ENCODE measurements at regions not wholly inside any gene's neighbourhood (a gene's known extent, or its start where the extent isn't known, plus 50 kb on each side); places are given as distances from the start of the nearest gene placed in this dataset.

DNA sequence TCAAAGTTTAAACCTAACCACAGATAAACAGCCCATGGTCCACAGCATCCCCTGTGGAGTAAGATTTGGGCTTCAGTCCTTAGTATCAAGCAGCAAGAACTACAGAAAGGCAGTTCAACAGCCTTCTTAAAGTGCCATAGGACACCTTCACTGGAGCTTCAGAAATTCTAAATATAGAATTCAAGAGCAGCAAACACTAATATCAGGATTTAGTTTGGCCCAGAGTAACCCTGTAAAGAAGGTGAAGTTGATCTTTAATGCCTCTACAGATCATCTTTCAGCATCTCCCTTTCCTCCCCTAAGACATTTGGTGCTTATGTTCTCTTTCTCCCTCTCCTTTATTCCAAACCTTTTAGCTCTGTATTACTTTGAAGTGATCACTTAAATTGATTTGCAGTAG is 59.5 kb upstream of the ARHGAP5 start:
- Histone ChIP-seq H3K9me3 (ENCODE audit: control insufficient read depth, low read length) (no peaks in the 10 kb centered on the region), H3K27me3 (ENCODE audit: control insufficient read depth, insufficient read depth, low read length, poor library complexity, severe bottlenecking) (no peaks in the 10 kb centered on the region), H3K4me1 (ENCODE audit: control insufficient read depth, insufficient read depth, low read length) (no peaks in the 10 kb centered on the region), H3K27ac (ENCODE audit: insufficient read depth, low read depth, low read length, poor library complexity, severe bottlenecking) (no peak overlapping the region), H3K36me3 (ENCODE audit: control insufficient read depth, insufficient read depth, low read length) (no peaks in the 10 kb centered on the region), H3K4me3 (ENCODE audit: insufficient read depth, low read depth, low read length) (no peak overlapping the region)

DNA sequence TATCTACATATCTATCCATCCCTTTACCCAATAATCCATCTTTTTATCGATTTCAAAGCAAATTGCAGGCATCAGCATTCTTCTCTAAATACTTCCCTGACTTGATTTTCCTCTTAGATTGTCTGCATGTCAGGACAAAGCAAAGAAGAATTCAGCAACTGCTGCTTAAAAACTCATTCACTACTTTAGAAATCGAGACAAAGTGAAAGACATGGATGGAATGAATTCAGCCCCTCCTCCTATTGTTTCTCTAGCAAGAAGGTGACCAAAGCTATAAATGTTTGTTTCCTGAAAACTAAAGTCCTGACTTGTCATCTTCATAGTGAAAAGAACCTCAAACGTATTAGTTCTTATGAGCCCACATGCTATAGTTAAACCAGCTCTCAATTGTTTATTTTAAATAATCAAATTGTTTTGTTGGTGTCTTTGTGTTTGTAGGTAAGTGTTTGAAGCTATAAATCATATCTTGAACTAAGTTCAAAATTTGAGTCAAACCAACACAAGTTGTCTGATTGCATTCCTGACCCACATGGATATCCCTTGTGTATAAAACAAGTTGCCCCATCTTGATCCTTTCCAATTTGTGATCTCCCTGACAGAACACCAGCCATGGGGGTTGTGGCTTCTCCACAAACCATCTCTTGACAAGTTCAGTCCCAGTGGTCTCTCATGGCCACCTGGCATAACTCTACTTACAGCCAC is 58.6 kb upstream of the ARHGAP5 start:
- H3K9me3 ChIP-seq (ENCODE audit: control insufficient read depth, low read length), result no peaks in the 10 kb centered on the region
- no peak overlapping the region for H3K4me3 ChIP-seq (ENCODE audit: insufficient read depth, low read depth, low read length)
- no peak overlapping the region for H3K27ac ChIP-seq (ENCODE audit: insufficient read depth, low read depth, low read length, poor library complexity, severe bottlenecking)
- 58 to 84% methylated on average over 2 to 3 of the region's 3 CpGs for WGBS, 2 experiments
- no peaks in the 10 kb centered on the region for H3K4me1 ChIP-seq (ENCODE audit: control insufficient read depth, insufficient read depth, low read length)
- no peaks in the 10 kb centered on the region for H3K27me3 ChIP-seq (ENCODE audit: control insufficient read depth, insufficient read depth, low read length, poor library complexity, severe bottlenecking)
- H3K36me3 ChIP-seq (ENCODE audit: control insufficient read depth, insufficient read depth, low read length), result no peaks in the 10 kb centered on the region

DNA sequence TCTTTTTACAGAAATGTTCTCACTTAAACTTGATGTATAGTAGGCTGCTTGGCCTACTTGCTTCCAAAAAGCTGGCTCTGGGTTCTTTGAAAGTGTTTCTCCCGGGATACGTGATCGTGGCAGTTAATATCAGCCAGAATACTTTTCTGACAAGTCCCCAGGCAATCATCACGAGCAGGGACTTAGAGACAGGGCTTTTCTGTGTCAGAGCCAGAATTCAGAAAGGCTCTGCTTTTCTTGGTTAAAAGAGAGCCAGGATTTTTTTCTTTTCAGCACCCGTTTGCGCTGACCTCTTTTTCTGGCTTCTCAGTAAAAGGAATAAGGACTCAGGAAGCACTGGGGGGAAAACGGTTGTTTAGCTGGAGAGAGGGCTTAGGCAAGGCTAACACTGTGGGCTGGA is 57.8 kb upstream of the ARHGAP5 start:
- no peak overlapping the region for H3K4me3 ChIP-seq (ENCODE audit: insufficient read depth, low read depth, low read length)
- H3K27ac ChIP-seq (ENCODE audit: insufficient read depth, low read depth, low read length, poor library complexity, severe bottlenecking), result no peak overlapping the region
- H3K4me1 ChIP-seq (ENCODE audit: control insufficient read depth, insufficient read depth, low read length), result no peaks in the 10 kb centered on the region
- WGBS, 2 experiments, result 79 to 82% methylated on average over 7 of the region's 7 CpGs
- H3K27me3 ChIP-seq (ENCODE audit: control insufficient read depth, insufficient read depth, low read length, poor library complexity, severe bottlenecking), result no peaks in the 10 kb centered on the region
- no peaks in the 10 kb centered on the region for H3K36me3 ChIP-seq (ENCODE audit: control insufficient read depth, insufficient read depth, low read length)
- no peaks in the 10 kb centered on the region for H3K9me3 ChIP-seq (ENCODE audit: control insufficient read depth, low read length)

- Histone ChIP-seq H3K4me3 (ENCODE audit: insufficient read depth, low read depth, low read length) (no peak overlapping the region), H3K27ac (ENCODE audit: insufficient read depth, low read depth, low read length, poor library complexity, severe bottlenecking) (no peak overlapping the region), H3K27me3 (ENCODE audit: control insufficient read depth, insufficient read depth, low read length, poor library complexity, severe bottlenecking) (no peaks in the 10 kb centered on the region), H3K4me1 (ENCODE audit: control insufficient read depth, insufficient read depth, low read length) (no peaks in the 10 kb centered on the region), H3K36me3 (ENCODE audit: control insufficient read depth, insufficient read depth, low read length) (no peaks in the 10 kb centered on the region), H3K9me3 (ENCODE audit: control insufficient read depth, low read length) (no peaks in the 10 kb centered on the region)
- 94 to 96% methylated on average over 4 of the region's 4 CpGs for WGBS, 2 experiments
Measured at GRCh38 chr14:32020882-32021281, 56.2 kb upstream of the ARHGAP5 start.

DNA sequence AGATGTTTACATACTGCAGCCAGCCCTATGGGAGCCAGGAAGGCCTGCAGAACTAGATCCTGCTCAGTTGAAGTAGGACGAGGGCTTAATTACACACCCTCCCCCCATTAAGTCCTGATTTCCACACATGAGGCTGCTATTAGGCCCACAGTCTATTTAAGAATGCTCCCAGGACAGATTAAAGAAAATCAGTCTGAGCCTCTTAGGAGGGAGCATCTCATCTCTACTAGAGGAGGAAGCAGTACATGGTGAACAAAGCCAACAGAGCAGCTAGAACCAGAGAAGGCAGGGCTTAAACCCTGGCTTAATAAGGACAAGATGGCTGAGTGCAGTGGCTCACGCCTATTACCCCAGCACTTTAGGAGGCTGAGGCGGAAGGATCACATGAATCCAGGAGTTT is 55.8 kb upstream of the ARHGAP5 start:
- no peak overlapping the region for H3K27ac ChIP-seq (ENCODE audit: insufficient read depth, low read depth, low read length, poor library complexity, severe bottlenecking)

DNA sequence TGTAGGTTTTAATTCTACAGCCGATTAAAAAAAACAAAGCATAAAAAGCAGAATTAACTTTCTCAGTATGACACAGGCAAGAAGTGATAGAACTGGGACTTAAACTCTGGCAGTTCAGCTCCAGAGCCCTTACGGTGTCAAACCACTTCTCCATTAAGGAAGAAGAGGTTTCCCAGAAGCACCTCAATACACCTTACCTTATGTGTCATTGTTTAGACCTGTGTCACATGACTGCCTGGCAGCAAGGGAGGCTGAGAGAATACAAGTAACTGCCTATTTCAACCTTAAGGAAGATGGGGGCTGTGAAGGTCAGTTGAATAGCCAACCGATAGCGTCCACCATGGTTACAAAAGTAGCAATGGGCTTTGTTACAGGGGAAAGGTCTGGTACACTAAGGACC is 54.6 kb upstream of the ARHGAP5 start:
- WGBS, 2 experiments, result 90 to 97% methylated on average over 4 of the region's 4 CpGs
- Histone ChIP-seq H3K27me3 (ENCODE audit: control insufficient read depth, insufficient read depth, low read length, poor library complexity, severe bottlenecking) (no peaks in the 10 kb centered on the region), H3K9me3 (ENCODE audit: control insufficient read depth, low read length) (no peaks in the 10 kb centered on the region), H3K4me1 (ENCODE audit: control insufficient read depth, insufficient read depth, low read length) (no peaks in the 10 kb centered on the region), H3K36me3 (ENCODE audit: control insufficient read depth, insufficient read depth, low read length) (no peaks in the 10 kb centered on the region), H3K4me3 (ENCODE audit: insufficient read depth, low read depth, low read length) (no peak overlapping the region), H3K27ac (ENCODE audit: insufficient read depth, low read depth, low read length, poor library complexity, severe bottlenecking) (no peak overlapping the region)

More for the DNA sequence above, 55.8 kb upstream of the ARHGAP5 start:
- Histone ChIP-seq H3K9me3 (ENCODE audit: control insufficient read depth, low read length) (no peaks in the 10 kb centered on the region), H3K36me3 (ENCODE audit: control insufficient read depth, insufficient read depth, low read length) (no peaks in the 10 kb centered on the region), H3K4me1 (ENCODE audit: control insufficient read depth, insufficient read depth, low read length) (no peaks in the 10 kb centered on the region), H3K4me3 (ENCODE audit: insufficient read depth, low read depth, low read length) (no peak overlapping the region), H3K27me3 (ENCODE audit: control insufficient read depth, insufficient read depth, low read length, poor library complexity, severe bottlenecking) (no peaks in the 10 kb centered on the region)
- WGBS, 2 experiments, result 90 to 92% methylated on average over 3 of the region's 3 CpGs

DNA sequence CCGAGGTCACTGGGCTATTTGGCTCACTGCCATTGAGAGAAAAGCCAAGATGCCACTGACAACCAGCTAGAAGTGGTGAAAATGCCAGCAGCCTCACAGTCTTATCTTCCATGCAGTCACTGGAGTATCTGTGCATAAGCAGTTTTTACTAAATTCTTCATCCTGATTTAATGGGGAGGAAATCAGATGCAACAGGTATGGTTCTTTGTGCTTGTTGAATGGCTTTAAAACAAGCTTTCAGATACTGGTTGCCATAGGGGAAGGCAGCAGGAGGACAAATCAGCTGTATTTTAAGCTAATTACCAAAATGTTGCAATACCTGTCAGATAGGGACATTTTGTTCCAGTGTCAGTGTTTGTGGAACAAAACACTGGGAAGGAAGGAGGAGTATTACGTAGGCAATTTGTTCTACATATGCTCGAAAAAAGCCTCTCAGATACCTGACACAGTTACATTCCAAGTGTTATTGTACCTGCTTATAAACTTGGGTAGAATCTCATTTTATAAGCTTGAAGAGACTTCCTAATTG is 54.1 kb upstream of the ARHGAP5 start:
- WGBS, 2 experiments, result 93 to 96% methylated on average over 2 to 3 of the region's 3 CpGs
- Histone ChIP-seq H3K27me3 (ENCODE audit: control insufficient read depth, insufficient read depth, low read length, poor library complexity, severe bottlenecking) (no peaks in the 10 kb centered on the region), H3K4me1 (ENCODE audit: control insufficient read depth, insufficient read depth, low read length) (no peaks in the 10 kb centered on the region), H3K9me3 (ENCODE audit: control insufficient read depth, low read length) (no peaks in the 10 kb centered on the region), H3K27ac (ENCODE audit: insufficient read depth, low read depth, low read length, poor library complexity, severe bottlenecking) (no peak overlapping the region), H3K36me3 (ENCODE audit: control insufficient read depth, insufficient read depth, low read length) (no peaks in the 10 kb centered on the region), H3K4me3 (ENCODE audit: insufficient read depth, low read depth, low read length) (no peak overlapping the region)

DNA sequence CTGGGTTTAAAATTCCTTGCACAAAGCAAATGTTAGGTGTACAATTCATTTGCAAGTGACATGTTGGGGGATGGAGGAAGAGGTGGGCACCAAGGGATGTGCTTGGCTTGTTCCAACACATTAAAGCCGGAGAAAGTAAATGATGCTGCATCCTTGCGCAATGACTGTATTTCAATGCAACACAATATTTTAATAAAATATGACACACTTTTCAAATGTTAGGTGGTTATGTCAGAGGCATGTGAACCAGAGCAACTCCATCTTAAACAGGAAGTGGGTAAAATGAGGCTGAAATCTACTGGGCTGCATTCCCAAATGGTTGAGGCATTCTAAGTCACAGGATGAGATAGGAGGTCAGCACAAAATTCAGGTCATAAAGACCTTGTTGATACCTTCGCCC is 53.6 kb upstream of the ARHGAP5 start:
- Histone ChIP-seq H3K4me1 (ENCODE audit: control insufficient read depth, insufficient read depth, low read length) (no peaks in the 10 kb centered on the region), H3K27ac (ENCODE audit: insufficient read depth, low read depth, low read length, poor library complexity, severe bottlenecking) (no peak overlapping the region), H3K9me3 (ENCODE audit: control insufficient read depth, low read length) (no peaks in the 10 kb centered on the region), H3K27me3 (ENCODE audit: control insufficient read depth, insufficient read depth, low read length, poor library complexity, severe bottlenecking) (no peaks in the 10 kb centered on the region), H3K4me3 (ENCODE audit: insufficient read depth, low read depth, low read length) (no peak overlapping the region), H3K36me3 (ENCODE audit: control insufficient read depth, insufficient read depth, low read length) (no peaks in the 10 kb centered on the region)
- WGBS, 2 experiments, result 93 to 100% methylated on average over 2 to 3 of the region's 3 CpGs

GRCh38 chr14:32027255-32027939 is 49.7 kb upstream of the ARHGAP5 start:
- Histone ChIP-seq H3K9me3 (ENCODE audit: control insufficient read depth, low read length) (no peaks in the 10 kb centered on the region), H3K4me1 (ENCODE audit: control insufficient read depth, insufficient read depth, low read length) (no peaks in the 10 kb centered on the region), H3K4me3 (ENCODE audit: insufficient read depth, low read depth, low read length) (no peak overlapping the region), H3K36me3 (ENCODE audit: control insufficient read depth, insufficient read depth, low read length) (no peaks in the 10 kb centered on the region), H3K27ac (ENCODE audit: insufficient read depth, low read depth, low read length, poor library complexity, severe bottlenecking) (no peak overlapping the region), H3K27me3 (ENCODE audit: control insufficient read depth, insufficient read depth, low read length, poor library complexity, severe bottlenecking) (no peaks in the 10 kb centered on the region)
- WGBS, 2 experiments, result 91 to 97% methylated on average over 5 of the region's 5 CpGs

Measured in ectodermal cell (in vitro differentiated cells).